K562 (cell line): ENCODE measurements at regions not wholly inside any gene's neighbourhood (a gene's known extent, or its start where the extent isn't known, plus 50 kb on each side); places are given as distances from the start of the nearest gene placed in this dataset.

Experiments used
- ATAC-seq: fragments of 200-7000 bp; cut with Tn5 transposase; 3 replicates; pipeline ENCODE4 v1.9.1; 2020; ENCODE audit warnings: moderate library complexity
- BruUV-seq: library from RNA; stranded (reverse); fragments of 400-500 nt; replicated peaks from 2 replicates; lab custom pipeline; 2021; lab: Mats Ljungman, UMichigan
- CTCF ChIA-PET: fragments of 300-600 bp; formaldehyde crosslinking; extraction: SDS; loops from one replicate; lab custom pipeline; 2021; ENCODE audit warnings: low intra/inter-chr PET ratio; lab: Yijun Ruan, JAX
- POLR2A ChIA-PET: fragments of 300-600, 350-650 bp; sonication (Branson Sonifier 250); formaldehyde crosslinking; extraction: SDS; loops from one replicate; lab custom pipeline; 2021; ENCODE audit warnings: antibody characterized with exemption, inconsistent platforms; lab: Yijun Ruan, JAX
- DNase-seq, 4 experiments: peaks; one replicate each; pipeline versions ENCODE4 v3.0.0 to v3.0.0-alpha.2; 2011 to 2018; ENCODE audit warnings: low spot score in 3 of 4, mixed read lengths in 3 of 4; ENCODE audit errors: extremely low read depth in 1 of 4
- FAIRE-seq: peaks from 2 replicates; lab custom pipeline; 2011; peaks lifted over from hg19 to GRCh38; lab: Jason Lieb, UNC
- H2AFZ ChIP-seq: 2 replicates; pipeline ENCODE4 v1.6.0; 2011; ENCODE audit warnings: low read depth, low read length, control low read depth, inconsistent platforms
- H3K27ac ChIP-seq: fragments of 200-600 bp; 3 replicates; pipeline ENCODE4 v1.8.0; 2011; ENCODE audit warnings: low read depth, mild to moderate bottlenecking, control low read depth, inconsistent platforms, low read length, moderate library complexity, mixed read lengths; ENCODE audit errors: extremely low read depth
- H3K27me3 ChIP-seq, 2 experiments: fragments of 300-600 bp in 1 of 2; 2 replicates in 1 of 2; 3 replicates in 1 of 2; pipeline versions ENCODE4 v1.6.0 to v1.8.0; 2011; ENCODE audit warnings: inconsistent platforms in 2 of 2, low read length in 2 of 2, mild to moderate bottlenecking in 1 of 2, mixed read lengths in 1 of 2, moderate library complexity in 1 of 2; ENCODE audit not compliant: control insufficient read depth in 2 of 2, insufficient read depth in 2 of 2
- H3K36me3 ChIP-seq: fragments of 300-600 bp; 3 replicates; pipeline ENCODE4 v1.8.0; 2011; ENCODE audit warnings: mild to moderate bottlenecking, low read length, inconsistent platforms; ENCODE audit not compliant: control insufficient read depth, insufficient read depth
- H3K4me1 ChIP-seq, 2 experiments: fragments of 200-600 bp in 1 of 2; replicated peaks in 1 of 2; 2 replicates in 1 of 2; 3 replicates in 1 of 2; pipeline versions ENCODE4 v1.5.1 to v1.8.0; 2011; ENCODE audit warnings: inconsistent platforms in 2 of 2, low read length in 2 of 2, mild to moderate bottlenecking in 1 of 2, mixed read lengths in 1 of 2, moderate library complexity in 1 of 2; ENCODE audit not compliant: control insufficient read depth in 2 of 2, insufficient read depth in 2 of 2
- H3K4me2 ChIP-seq: 2 replicates; pipeline ENCODE4 v1.6.1; 2011; ENCODE audit warnings: low read length, control low read depth, inconsistent platforms, mixed read lengths; ENCODE audit not compliant: insufficient read depth
- H3K4me3 ChIP-seq: fragments of 200-600 bp; sonication (generic), shearing (Covaris generic); 2 replicates; pipeline ENCODE4 v1.5.1; 2016; ENCODE audit warnings: control low read depth, inconsistent platforms
- H3K79me2 ChIP-seq: fragments of 200-600 bp; 3 replicates; pipeline ENCODE4 v1.8.0; 2011; ENCODE audit warnings: low read length, inconsistent platforms; ENCODE audit not compliant: control insufficient read depth, insufficient read depth
- H3K9ac ChIP-seq, 2 experiments: 2 replicates each; pipeline versions ENCODE4 v1.6.0 to v1.6.1; 2011; ENCODE audit warnings: low read depth in 2 of 2, low read length in 2 of 2, control low read depth in 1 of 2, inconsistent platforms in 1 of 2, mild to moderate bottlenecking in 1 of 2, mixed read lengths in 1 of 2; ENCODE audit not compliant: insufficient read depth in 1 of 2
- H3K9me1 ChIP-seq: one replicate; pipeline ENCODE4 v1.6.0; 2011; ENCODE audit warnings: inconsistent platforms, mild to moderate bottlenecking, low read length, moderate library complexity; ENCODE audit not compliant: control insufficient read depth, insufficient read depth
- H3K9me3 ChIP-seq: replicated peaks from 2 replicates; pipeline ENCODE4 v1.5.1; 2011; ENCODE audit warnings: low read depth, low read length, inconsistent platforms; ENCODE audit not compliant: control insufficient read depth, insufficient read depth
- H4K20me1 ChIP-seq: replicated peaks from 2 replicates; pipeline ENCODE4 v1.6.1; 2011; ENCODE audit warnings: low read length, inconsistent platforms, mixed read lengths; ENCODE audit not compliant: control insufficient read depth, insufficient read depth
- ETV6 ChIP-seq, 3 experiments: fragments of 150-350 bp in 1 of 3; sonication (generic) in 1 of 3; formaldehyde crosslinking in 1 of 3; IDR thresholded peaks; 2 replicates each; pipeline versions ENCODE4 v1.6.1 to v1.8.0; 2014 to 2022; ENCODE audit warnings: borderline replicate concordance in 2 of 3, low read depth in 2 of 3, antibody characterized with exemption in 1 of 3, low read length in 1 of 3, mild to moderate bottlenecking in 1 of 3, missing genetic modification reagents in 1 of 3
- FOXJ2 ChIP-seq: fragments of 200-800 bp; sonication (Bioruptor generic); IDR thresholded peaks from 2 replicates; pipeline ENCODE4 v1.6.1; 2016; ENCODE audit warnings: missing genetic modification characterization, missing compliant biosample characterization
- NCOA4 ChIP-seq: fragments of 450-650 bp; IDR thresholded peaks from 2 replicates; pipeline ENCODE4 v1.6.1; 2018; ENCODE audit warnings: mild to moderate bottlenecking; ENCODE audit not compliant: partially characterized antibody
- NFE2 ChIP-seq: IDR thresholded peaks from 2 replicates; pipeline ENCODE4 v1.6.1; 2014; ENCODE audit warnings: antibody characterized with exemption, low read depth
- PKNOX1 ChIP-seq: fragments of 450-650 bp; IDR thresholded peaks from 2 replicates; pipeline ENCODE4 v1.6.1; 2016
- POLR2AphosphoS5 ChIP-seq: IDR thresholded peaks from 2 replicates; pipeline ENCODE4 v1.6.1; 2011; ENCODE audit warnings: mild to moderate bottlenecking, low read depth, low read length, moderate library complexity; ENCODE audit not compliant: control insufficient read depth, insufficient read depth
- ZBTB49 ChIP-seq: sonication (generic); formaldehyde crosslinking; IDR thresholded peaks from 2 replicates; pipeline ENCODE4 v1.8.0; 2022; ENCODE audit warnings: missing genetic modification reagents, mild to moderate bottlenecking, borderline replicate concordance
- ZNF830 ChIP-seq: fragments of 250-450 bp; sonication (Bioruptor Pico); IDR thresholded peaks from 2 replicates; pipeline ENCODE4 v1.5.0; 2021; ENCODE audit warnings: mild to moderate bottlenecking
- WGBS: fragments of 100-300 bp; shearing (Covaris generic); methylation state at CpG from one replicate; pipeline ENCODE4 v1.1.6; 2016; ENCODE audit warnings: low coverage, mixed read lengths; ENCODE audit not compliant: insufficient coverage; ENCODE audit errors: missing lambda C conversion rate; 5-methylcytosine and 5-hydroxymethylcytosine counted together
- in situ Hi-C: fragments of 300-500 bp; cut with MboI; formaldehyde crosslinking; loops from 4 replicates; pipeline ENCODE4 v1.15.0; 2018; ENCODE audit warnings: inconsistent platforms, mixed read lengths
- intact Hi-C: fragments of 100-400 bp; cut with micrococcal nuclease; formaldehyde crosslinking; loops from 2 replicates; pipeline ENCODE4 v1.14.2; 2022
- TF ChIP-seq, protein P1 (sequence below): sonication (generic); formaldehyde crosslinking; IDR thresholded peaks from 2 replicates; pipeline ENCODE4 v1.8.0; 2023; ENCODE audit warnings: mild to moderate bottlenecking, missing genetic modification reagents
- TF ChIP-seq, protein P2 (sequence below): fragments of 450-650 bp; IDR thresholded peaks from 2 replicates; pipeline ENCODE4 v1.6.1; 2016; ENCODE audit warnings: mild to moderate bottlenecking

DNA sequence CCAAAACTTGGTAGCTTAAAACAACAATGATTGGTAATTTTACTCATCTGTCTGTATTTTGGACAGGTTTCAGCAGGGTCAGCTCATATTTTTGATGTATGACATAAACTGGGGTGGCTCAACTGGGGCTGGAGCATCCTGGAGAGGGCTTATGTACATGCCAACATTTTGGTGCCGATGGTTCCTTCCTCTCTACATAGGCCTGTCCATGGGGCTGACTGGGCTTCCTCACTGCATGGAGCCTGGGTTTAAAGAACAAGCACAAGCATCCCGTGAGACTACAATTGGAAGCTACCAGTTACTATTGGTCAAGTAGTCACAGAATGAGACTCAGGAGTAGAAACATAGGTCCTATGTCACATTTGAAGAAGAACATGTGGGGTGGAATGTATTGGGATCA is 95.0 kb downstream of the DDX1 start:
- Histone ChIP-seq H3K4me3 (no peak overlapping the region), H2AFZ (no peak overlapping the region), H3K4me1 (peaks cover 4 to 12% of the 10 kb centered on the region in 2 experiments; a peak in 2 of 5 replicates), H3K9me1 (no peaks in the 10 kb centered on the region)
- FAIRE-seq = no peak
- 0% methylated on average over 2 of the region's 2 CpGs for WGBS
- intact Hi-C loops = no loop called here
- TF ChIP-seq, protein P1, sequence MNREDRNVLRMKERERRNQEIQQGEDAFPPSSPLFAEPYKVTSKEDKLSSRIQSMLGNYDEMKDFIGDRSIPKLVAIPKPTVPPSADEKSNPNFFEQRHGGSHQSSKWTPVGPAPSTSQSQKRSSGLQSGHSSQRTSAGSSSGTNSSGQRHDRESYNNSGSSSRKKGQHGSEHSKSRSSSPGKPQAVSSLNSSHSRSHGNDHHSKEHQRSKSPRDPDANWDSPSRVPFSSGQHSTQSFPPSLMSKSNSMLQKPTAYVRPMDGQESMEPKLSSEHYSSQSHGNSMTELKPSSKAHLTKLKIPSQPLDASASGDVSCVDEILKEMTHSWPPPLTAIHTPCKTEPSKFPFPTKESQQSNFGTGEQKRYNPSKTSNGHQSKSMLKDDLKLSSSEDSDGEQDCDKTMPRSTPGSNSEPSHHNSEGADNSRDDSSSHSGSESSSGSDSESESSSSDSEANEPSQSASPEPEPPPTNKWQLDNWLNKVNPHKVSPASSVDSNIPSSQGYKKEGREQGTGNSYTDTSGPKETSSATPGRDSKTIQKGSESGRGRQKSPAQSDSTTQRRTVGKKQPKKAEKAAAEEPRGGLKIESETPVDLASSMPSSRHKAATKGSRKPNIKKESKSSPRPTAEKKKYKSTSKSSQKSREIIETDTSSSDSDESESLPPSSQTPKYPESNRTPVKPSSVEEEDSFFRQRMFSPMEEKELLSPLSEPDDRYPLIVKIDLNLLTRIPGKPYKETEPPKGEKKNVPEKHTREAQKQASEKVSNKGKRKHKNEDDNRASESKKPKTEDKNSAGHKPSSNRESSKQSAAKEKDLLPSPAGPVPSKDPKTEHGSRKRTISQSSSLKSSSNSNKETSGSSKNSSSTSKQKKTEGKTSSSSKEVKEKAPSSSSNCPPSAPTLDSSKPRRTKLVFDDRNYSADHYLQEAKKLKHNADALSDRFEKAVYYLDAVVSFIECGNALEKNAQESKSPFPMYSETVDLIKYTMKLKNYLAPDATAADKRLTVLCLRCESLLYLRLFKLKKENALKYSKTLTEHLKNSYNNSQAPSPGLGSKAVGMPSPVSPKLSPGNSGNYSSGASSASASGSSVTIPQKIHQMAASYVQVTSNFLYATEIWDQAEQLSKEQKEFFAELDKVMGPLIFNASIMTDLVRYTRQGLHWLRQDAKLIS (CRISPR knock-in tag) = no peak
- TF ChIP-seq ZBTB49 (CRISPR knock-in tag) = no peak
- no peak for TF ChIP-seq PKNOX1
- no peak for TF ChIP-seq FOXJ2 (tag)
- TF ChIP-seq NCOA4 = no peak
- TF ChIP-seq, protein P2, sequence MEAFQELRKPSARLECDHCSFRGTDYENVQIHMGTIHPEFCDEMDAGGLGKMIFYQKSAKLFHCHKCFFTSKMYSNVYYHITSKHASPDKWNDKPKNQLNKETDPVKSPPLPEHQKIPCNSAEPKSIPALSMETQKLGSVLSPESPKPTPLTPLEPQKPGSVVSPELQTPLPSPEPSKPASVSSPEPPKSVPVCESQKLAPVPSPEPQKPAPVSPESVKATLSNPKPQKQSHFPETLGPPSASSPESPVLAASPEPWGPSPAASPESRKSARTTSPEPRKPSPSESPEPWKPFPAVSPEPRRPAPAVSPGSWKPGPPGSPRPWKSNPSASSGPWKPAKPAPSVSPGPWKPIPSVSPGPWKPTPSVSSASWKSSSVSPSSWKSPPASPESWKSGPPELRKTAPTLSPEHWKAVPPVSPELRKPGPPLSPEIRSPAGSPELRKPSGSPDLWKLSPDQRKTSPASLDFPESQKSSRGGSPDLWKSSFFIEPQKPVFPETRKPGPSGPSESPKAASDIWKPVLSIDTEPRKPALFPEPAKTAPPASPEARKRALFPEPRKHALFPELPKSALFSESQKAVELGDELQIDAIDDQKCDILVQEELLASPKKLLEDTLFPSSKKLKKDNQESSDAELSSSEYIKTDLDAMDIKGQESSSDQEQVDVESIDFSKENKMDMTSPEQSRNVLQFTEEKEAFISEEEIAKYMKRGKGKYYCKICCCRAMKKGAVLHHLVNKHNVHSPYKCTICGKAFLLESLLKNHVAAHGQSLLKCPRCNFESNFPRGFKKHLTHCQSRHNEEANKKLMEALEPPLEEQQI = no peak
- TF ChIP-seq ZNF830 = no peak
- TF ChIP-seq NFE2 = no peak
- no peak for TF ChIP-seq ETV6 (IDR thresholded peaks at IDR 0.05; ENCODE audit: borderline replicate concordance in 1 of 2, low read depth in 2 of 2, low read length in 1 of 2)
- TF ChIP-seq ETV6 (CRISPR knock-in tag; IDR thresholded peaks at IDR 0.05; ENCODE audit: borderline replicate concordance) = no peak
- no peak for TF ChIP-seq POLR2AphosphoS5
- TF ChIP-seq, all 486 proteins: peak for 0
- Histone ChIP-seq H4K20me1 (no peaks in the 10 kb centered on the region), H3K79me2 (no peaks in the 10 kb centered on the region), H3K4me2 (no peak overlapping the region), H3K27ac (no peak overlapping the region), H3K9ac (no peak overlapping the region), H3K9me3 (no peaks in the 10 kb centered on the region), H3K36me3 (no peaks in the 10 kb centered on the region), H3K27me3 (peaks cover 14 to 50% of the 10 kb centered on the region in 2 experiments; a peak in 4 of 5 replicates)
- no TSS peak for BruUV-seq
- in situ Hi-C loops = no loop called here
- POLR2A ChIA-PET = no interaction called here
- CTCF ChIA-PET = no interaction called here
- DNase-seq (no peak), ATAC-seq (no peak)
